GM23338 (cell line): ENCODE measurements at regions not wholly inside any gene's neighbourhood (a gene's known extent, or its start where the extent isn't known, plus 50 kb on each side); places are given as distances from the start of the nearest gene placed in this dataset.

Experiments
- ATAC-seq: fragments of 200-7000 bp; cut with Tn5 transposase; 3 replicates; pipeline ENCODE4 v1.9.1; 2020
- DNase-seq: peaks from one replicate; pipeline ENCODE4 v3.0.0-alpha.2; 2015; ENCODE audit warnings: low spot score
- H2AFZ ChIP-seq: fragments of 200-600 bp; sonication (generic); 2 replicates; pipeline ENCODE4 v1.8.0; 2016; ENCODE audit warnings: antibody characterized with exemption, mild to moderate bottlenecking, moderate library complexity
- H3F3A ChIP-seq: fragments of 200-600 bp; sonication (generic); replicated peaks from 2 replicates; pipeline ENCODE4 v1.8.0; 2017; ENCODE audit warnings: antibody characterized with exemption, mixed run types, low read depth
- H3K27ac ChIP-seq: fragments of 200-600 bp; sonication (generic); 2 replicates; pipeline ENCODE4 v1.6.1; 2016; ENCODE audit warnings: low read depth
- H3K27me3 ChIP-seq: fragments of 200-600 bp; sonication (generic); 2 replicates; pipeline ENCODE4 v1.8.0; 2016; ENCODE audit warnings: mild to moderate bottlenecking, mixed run types, moderate library complexity; ENCODE audit not compliant: insufficient read depth
- H3K36me3 ChIP-seq: fragments of 200-600 bp; sonication (generic); 2 replicates; pipeline ENCODE4 v1.8.0; 2016; ENCODE audit warnings: mild to moderate bottlenecking; ENCODE audit not compliant: insufficient read depth
- H3K4me1 ChIP-seq: fragments of 200-600 bp; sonication (generic); 2 replicates; pipeline ENCODE4 v1.8.0; 2016; ENCODE audit warnings: mild to moderate bottlenecking, moderate library complexity; ENCODE audit not compliant: insufficient read depth
- H3K4me2 ChIP-seq: fragments of 200-600 bp; sonication (generic); 2 replicates; pipeline ENCODE4 v1.7.1; 2017; ENCODE audit warnings: mixed run types
- H3K4me3 ChIP-seq: fragments of 200-600 bp; sonication (generic); 2 replicates; pipeline ENCODE4 v1.6.1; 2016; ENCODE audit warnings: mixed run types
- H3K79me2 ChIP-seq: fragments of 200-600 bp; sonication (generic); replicated peaks from 2 replicates; pipeline ENCODE4 v1.8.0; 2017; ENCODE audit warnings: mild to moderate bottlenecking; ENCODE audit not compliant: insufficient read depth
- H3K9me2 ChIP-seq: fragments of 200-600 bp; sonication (generic); 2 replicates; pipeline ENCODE4 v1.8.0; 2017; ENCODE audit not compliant: insufficient read depth
- H4K20me1 ChIP-seq: fragments of 200-600 bp; sonication (generic); replicated peaks from 2 replicates; pipeline ENCODE4 v1.8.0; 2017; ENCODE audit warnings: mild to moderate bottlenecking; ENCODE audit not compliant: insufficient read depth
- H3K27ac Mint-ChIP-seq: 2 replicates; pipeline ENCODE4 v1.8.0; 2020; ENCODE audit warnings: inconsistent platforms, mild to moderate bottlenecking, moderate library complexity, mixed read lengths
- H3K27me3 Mint-ChIP-seq: 3 replicates; pipeline ENCODE4 v1.8.0; 2022; ENCODE audit warnings: low read depth, mild to moderate bottlenecking, moderate library complexity, mixed read lengths, inconsistent platforms; ENCODE audit not compliant: insufficient read depth, poor library complexity
- H3K36me3 Mint-ChIP-seq: 3 replicates; pipeline ENCODE4 v1.8.0; 2021; ENCODE audit warnings: low read depth, mild to moderate bottlenecking, inconsistent platforms, moderate library complexity, mixed read lengths
- H3K4me1 Mint-ChIP-seq: 3 replicates; pipeline ENCODE4 v1.8.0; 2020; ENCODE audit warnings: mild to moderate bottlenecking, inconsistent platforms, mixed read lengths
- H3K4me3 Mint-ChIP-seq: 3 replicates; pipeline ENCODE4 v1.8.0; 2021; ENCODE audit warnings: moderate library complexity, mild to moderate bottlenecking, inconsistent platforms, mixed read lengths
- H3K9me3 Mint-ChIP-seq: 3 replicates; pipeline ENCODE4 v1.8.0; 2020; ENCODE audit warnings: moderate library complexity, mild to moderate bottlenecking, inconsistent platforms, mixed read lengths
- CREB1 ChIP-seq: fragments of 250-450 bp; sonication (Bioruptor Pico); IDR thresholded peaks from 2 replicates; pipeline ENCODE4 v1.5.0; 2020; ENCODE audit warnings: low read depth, mild to moderate bottlenecking, moderate library complexity
- CTCF ChIP-seq, 2 experiments: fragments of 200-600 bp in 1 of 2; sonication (generic) in 1 of 2; conservative IDR thresholded peaks; 2 replicates each; pipeline versions ENCODE4 v1.5.1 to v1.6.1; 2016 to 2017; ENCODE audit warnings: antibody characterized with exemption in 2 of 2, low read depth in 2 of 2, mild to moderate bottlenecking in 2 of 2, moderate library complexity in 1 of 2
- ETS1 ChIP-seq: IDR thresholded peaks from 2 replicates; pipeline ENCODE4 v1.6.1; 2016; ENCODE audit warnings: antibody characterized with exemption
- EZH2 ChIP-seq: fragments of 200-600 bp; sonication (generic); IDR thresholded peaks from one replicate; pipeline ENCODE4 v1.8.0; 2017; ENCODE audit warnings: antibody characterized with exemption, mild to moderate bottlenecking, low read depth; ENCODE audit not compliant: unreplicated experiment
- EZH2phosphoT487 ChIP-seq: fragments of 200-600 bp; sonication (generic); IDR thresholded peaks from one replicate; pipeline ENCODE4 v1.8.1; 2018; ENCODE audit warnings: antibody characterized with exemption; ENCODE audit not compliant: unreplicated experiment
- JUNB ChIP-seq: IDR thresholded peaks from one replicate; pipeline ENCODE4 v1.6.1; 2016; ENCODE audit warnings: antibody characterized with exemption; ENCODE audit not compliant: unreplicated experiment
- NANOG ChIP-seq: IDR thresholded peaks from 2 replicates; pipeline ENCODE4 v1.6.1; 2016; ENCODE audit warnings: antibody characterized with exemption, borderline replicate concordance
- POLR2AphosphoS5 ChIP-seq: IDR thresholded peaks from 2 replicates; pipeline ENCODE4 v1.6.1; 2016; ENCODE audit warnings: antibody characterized with exemption, low read depth
- REST ChIP-seq: IDR thresholded peaks from one replicate; pipeline ENCODE4 v1.6.1; 2018; ENCODE audit warnings: antibody characterized with exemption; ENCODE audit not compliant: unreplicated experiment
- STAT1 ChIP-seq: IDR thresholded peaks from one replicate; pipeline ENCODE4 v1.6.1; 2016; ENCODE audit warnings: antibody characterized with exemption; ENCODE audit not compliant: unreplicated experiment
- ZNF114 ChIP-seq: fragments of 250-450 bp; sonication (Bioruptor Pico); IDR thresholded peaks from 2 replicates; pipeline ENCODE4 v1.5.0; 2020; ENCODE audit warnings: mild to moderate bottlenecking, moderate library complexity
- ZNF462 ChIP-seq: fragments of 250-450 bp; sonication (Bioruptor Pico); IDR thresholded peaks from 2 replicates; pipeline ENCODE4 v1.5.0; 2020; ENCODE audit warnings: mild to moderate bottlenecking, moderate library complexity

GRCh38 chr18:64207820-64208219, 58.9 kb upstream of the LINC00305 start:
- Mint-ChIP-seq H3K9me3 (no peaks in the 10 kb centered on the region), H3K4me3 (no peak overlapping the region), H3K4me1 (peaks cover 39% of the 10 kb centered on the region), H3K36me3 (no peaks in the 10 kb centered on the region), H3K27ac (no peak overlapping the region), H3K27me3 (no peaks in the 10 kb centered on the region)
- no peak overlapping the region for H3K27ac ChIP-seq
- TF ChIP-seq CREB1 (CRISPR knock-in tag) (no peak), STAT1 (no peak), ZNF462 (no peak), REST (no peak), EZH2 (no peak), ZNF114 (CRISPR knock-in tag) (no peak), POLR2AphosphoS5 (no peak), ETS1 (no peak), CTCF (conservative IDR thresholded peaks at IDR 0.05; ENCODE audit: low read depth in 2 of 2) (no peak), EZH2phosphoT487 (no peak), NANOG (no peak), JUNB (no peak)
- H4K20me1 ChIP-seq, result no peaks in the 10 kb centered on the region
- no peak for DNase-seq
- ATAC-seq, result no peak
- no peaks in the 10 kb centered on the region for H3K27me3 ChIP-seq
- no peak overlapping the region for H3K4me2 ChIP-seq
- H3K36me3 ChIP-seq, result no peaks in the 10 kb centered on the region
- H3K4me3 ChIP-seq, result no peak overlapping the region
- H3F3A ChIP-seq, result no peaks in the 10 kb centered on the region
- no peaks in the 10 kb centered on the region for H3K79me2 ChIP-seq
- H2AFZ ChIP-seq, result no peak overlapping the region
- no peaks in the 10 kb centered on the region for H3K9me2 ChIP-seq
- H3K4me1 ChIP-seq, result peaks cover 32% of the 10 kb centered on the region
